ENCODE measurements at regions not wholly inside any gene's neighbourhood (a gene's known extent, or its start where the extent isn't known, plus 50 kb on each side); places are given as distances from the start of the nearest gene placed in this dataset.
"Not testable (repeated sequence)": the region's sequence is repeated elsewhere in the genome, so short reads cannot be mapped to it uniquely, and the experiment has no call there.

DNA sequence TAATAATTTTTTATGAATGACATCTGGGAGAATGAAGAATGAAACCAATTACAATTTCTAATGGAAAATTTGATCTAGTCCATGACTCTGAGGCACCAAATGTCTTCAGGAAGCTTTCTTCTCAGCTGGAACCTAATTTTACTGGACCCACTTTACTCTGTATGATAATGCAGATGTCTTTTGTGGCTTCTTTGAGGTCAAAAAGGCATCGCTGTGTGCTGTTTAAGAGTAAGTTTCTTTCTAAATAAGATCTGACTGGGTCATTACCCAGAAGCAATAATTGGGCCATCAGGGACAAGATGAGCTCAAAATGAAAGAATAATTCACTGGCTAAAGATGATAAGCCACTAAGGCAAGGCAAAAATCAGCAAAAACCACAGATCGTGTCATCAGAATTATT, 633.4 kb downstream of the PSAT1 start:
- no peak for DNase-seq

DNA sequence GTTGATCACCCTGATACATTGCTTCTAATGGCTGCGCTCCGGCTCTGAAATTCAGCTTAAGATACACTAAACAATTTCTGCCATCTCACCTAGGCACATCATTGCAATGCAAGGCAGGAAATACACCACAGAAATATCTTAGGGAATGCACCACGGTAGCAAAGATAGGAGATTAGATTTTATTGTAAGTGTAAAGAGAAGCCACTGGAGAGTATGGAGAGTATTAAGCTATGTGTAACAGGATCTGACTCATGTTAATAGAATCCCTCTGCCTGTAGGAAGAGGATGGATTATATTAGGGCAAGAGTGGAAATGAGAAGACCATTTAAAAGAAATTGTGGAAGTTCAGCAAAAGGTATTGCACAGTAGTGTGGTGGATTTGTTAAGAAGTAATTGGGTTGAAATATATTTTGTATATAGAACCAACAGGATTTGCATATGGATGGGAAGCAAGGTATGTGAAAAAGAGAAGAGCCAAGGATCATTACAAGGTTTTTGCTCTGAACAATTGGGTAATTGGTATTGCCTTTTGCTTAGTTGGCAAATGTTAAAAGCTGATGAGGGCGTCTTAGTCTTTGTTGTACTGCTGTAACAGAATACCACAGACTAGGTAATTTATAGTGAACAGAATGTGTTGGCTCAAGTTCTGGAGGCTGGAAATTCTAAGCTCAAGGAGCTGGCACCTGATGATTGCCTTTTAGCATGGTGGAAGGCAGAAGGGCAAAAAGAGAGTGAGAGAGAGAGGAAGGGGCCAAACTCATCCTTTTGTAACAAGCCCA, 636.1 kb downstream of the PSAT1 start:
- DNase-seq = no peak

- DNase-seq = no peak
These were observed 636.9 kb upstream of the TLE4 start for GRCh38 chr9:78934880-78935279.

- DNase-seq = no peak
These were observed 632.9 kb upstream of the TLE4 start for GRCh38 chr9:78938821-78939220.

- no peak for DNase-seq
These were observed 632.3 kb upstream of the TLE4 start for GRCh38 chr9:78939311-78940065.

GRCh38 chr9:78940121-78940855, 631.5 kb upstream of the TLE4 start:
- no peak for DNase-seq

GRCh38 chr9:78954286-78954685, 617.5 kb upstream of the TLE4 start:
- no peak for DNase-seq

DNA sequence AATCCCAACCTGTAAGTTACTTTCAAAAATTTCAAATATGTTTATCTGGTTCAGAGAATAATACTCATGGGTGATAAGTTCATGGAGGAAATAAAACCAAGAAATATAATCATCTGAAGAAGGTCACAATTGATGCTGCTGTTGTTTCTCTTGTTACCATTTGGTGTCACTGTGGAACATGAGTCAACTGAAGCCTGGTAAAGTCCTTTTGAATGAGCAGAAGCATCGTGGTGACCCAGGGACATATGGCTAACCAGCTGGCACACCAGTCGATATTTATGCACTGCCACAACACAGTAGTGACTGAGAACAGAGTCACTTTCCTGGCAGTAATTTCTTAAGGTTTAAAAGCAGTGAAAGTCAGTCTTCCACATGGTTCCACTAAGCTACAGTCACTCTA, 612.9 kb upstream of the TLE4 start:
- no peak for DNase-seq

DNA sequence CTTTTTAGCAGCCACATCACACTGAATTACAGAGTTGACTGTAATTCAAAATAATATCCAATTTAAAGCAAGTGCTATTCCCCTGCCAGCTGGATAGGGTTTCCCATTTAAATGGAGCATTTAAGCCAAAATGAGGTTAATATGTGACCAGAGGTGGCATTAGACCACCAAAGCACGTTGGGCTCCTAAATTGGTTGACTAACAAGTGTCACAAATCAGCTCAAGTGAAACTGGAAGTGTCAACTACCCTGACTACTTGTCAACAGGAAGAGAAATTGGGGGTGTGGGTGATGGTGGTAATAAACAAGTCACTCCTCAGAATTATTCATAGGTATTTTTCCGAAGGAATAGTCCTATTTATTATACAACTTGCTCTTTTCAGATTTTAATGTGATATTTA, 609.6 kb upstream of the TLE4 start:
- no peak for DNase-seq

DNA sequence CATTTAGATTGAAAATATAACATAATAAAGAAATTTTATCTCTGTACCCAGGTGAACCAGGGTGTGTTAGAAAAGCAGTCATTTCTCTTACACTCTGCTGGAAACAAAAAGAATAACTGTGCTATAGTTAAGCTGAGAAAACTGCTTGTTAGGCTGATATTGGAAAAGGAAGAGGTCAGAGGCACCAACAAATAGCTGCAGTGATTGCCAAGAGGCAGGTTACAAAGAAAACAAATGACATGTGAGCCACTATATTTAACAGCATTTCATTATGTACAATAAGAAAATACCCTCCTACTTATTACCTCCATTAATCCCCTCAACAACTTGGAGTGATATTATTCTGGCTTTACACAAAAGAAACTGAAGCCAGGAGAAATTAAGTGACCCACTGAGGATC, 607.9 kb upstream of the TLE4 start:
- DNase-seq = no peak

DNA sequence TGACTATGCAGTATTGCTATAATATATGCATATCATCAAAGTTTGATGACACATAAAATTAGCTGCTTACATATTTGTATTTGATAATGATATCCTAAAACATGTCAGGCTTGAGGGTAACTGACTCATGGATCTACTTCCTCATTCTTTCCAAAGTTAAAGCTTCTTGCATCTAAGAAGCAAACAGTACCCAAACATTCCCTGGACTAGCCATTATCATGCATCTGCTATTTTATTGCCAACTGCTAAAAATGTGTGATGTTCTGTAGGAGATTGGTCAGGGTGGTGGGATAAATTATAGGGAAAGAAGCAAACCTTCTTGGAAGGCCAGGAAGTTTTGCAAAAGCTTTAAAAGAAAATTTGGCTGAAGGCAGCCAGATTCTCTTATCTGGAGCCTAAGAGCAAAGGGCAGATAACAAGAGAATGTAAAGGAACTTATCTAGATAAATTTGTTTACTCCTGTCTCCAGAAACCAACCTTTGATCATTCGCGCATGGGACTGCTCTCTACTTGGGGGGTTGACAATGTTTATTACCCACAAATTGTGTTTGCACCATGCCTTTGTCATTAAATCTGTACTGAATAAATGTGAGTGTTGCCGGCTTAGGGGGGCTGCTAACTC, 604.1 kb upstream of the TLE4 start:
- DNase-seq = no peak

DNA sequence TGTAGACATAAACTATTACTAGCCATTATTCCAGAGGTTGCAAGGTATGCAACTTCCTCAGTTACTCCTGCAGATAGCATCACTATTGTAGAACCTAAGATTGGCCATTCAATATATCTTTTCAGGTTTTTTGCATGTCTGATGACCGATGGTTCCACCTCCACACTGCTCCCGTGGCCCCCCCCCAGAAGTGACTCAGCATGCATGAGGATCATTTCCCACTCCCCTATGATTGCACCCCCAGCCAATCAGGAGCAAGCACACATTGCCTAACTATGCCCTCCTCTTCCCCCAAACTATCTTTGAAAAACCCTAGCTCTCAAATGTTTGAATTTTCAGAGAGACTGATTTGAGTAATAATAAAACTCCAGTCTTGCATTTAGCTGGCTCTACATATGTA, 601.4 kb upstream of the TLE4 start:
- no peak for DNase-seq

DNA sequence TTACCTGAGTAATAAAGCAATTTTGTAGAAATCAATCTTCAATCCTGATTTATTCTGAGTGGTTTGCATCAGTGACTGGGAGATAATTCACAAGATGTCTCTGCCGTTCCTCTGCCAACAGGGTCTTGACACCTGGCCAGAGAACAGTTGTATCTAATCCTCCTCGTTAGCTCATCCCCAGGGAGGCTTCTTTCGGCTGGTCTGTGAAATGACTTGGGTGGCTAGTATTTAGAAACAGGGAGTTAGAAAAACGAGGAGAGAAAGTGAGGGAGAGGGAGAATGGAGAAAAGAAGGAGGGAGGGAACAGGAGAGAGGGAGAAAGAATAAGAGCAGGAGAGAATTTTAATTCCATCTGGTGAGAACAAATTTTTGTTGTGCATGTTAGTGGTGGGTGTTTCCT, 600.2 kb upstream of the TLE4 start:
- DNase-seq = no peak

DNA sequence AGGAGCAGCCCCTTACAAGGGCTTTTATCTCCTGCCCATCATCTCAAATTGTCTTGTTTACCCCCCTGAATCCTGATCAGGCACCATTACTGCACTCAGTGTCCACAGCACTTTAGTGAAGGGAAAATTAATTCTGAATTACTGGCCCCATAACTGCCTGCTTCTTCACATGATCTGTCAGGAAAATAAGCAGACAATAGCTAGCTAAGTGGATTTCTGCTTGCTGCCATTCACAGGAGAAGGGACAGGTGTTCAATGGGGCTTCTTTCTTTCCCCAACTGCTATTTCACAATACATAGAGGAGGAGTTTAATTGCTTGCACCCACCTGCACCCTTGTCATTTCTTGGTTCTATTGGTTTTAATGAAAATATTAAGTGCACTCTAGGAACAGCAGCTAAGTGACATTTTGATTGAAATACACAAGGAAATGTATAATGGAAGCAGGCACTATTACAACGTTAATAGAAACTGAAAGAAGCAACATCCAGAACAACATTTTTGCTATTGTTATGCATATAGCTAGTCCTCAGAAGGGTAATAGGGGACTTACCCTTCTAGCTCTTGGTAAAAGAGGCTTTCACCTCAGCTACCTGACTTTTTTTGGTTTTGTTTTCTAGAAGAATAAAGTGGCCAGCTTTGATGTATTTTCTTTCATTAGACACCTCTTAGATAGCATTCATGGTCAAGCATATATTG, 599.3 kb upstream of the TLE4 start:
- no peak for DNase-seq

GRCh38 chr9:78973907-78974306, 597.9 kb upstream of the TLE4 start:
- DNase-seq = no peak

DNA sequence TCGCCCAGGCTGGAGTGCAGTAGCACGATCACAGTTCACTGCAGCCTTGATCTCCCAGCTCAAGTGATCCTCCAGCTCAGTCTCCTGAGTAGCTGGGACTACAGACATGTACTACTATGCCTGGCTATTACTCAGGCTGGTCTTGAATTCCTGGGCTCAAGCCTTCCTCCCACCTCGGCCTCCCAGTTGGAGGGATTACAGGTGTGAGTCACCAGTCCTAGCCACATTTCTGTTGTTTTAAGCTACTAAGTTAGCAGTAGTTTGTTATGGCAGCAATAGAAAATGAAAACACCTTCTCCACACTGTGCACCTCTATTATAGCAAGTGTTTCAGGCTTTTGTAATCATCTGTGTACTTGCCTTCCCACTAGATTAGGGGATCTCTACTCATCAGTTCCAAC, 588.9 kb upstream of the TLE4 start:
- no peak for DNase-seq

GRCh38 chr9:78985084-78985738, 586.6 kb upstream of the TLE4 start:
- no peak for DNase-seq

GRCh38 chr9:78986446-78986845, 585.3 kb upstream of the TLE4 start:
- no peak for DNase-seq

- DNase-seq = no peak
These were observed 582.6 kb upstream of the TLE4 start for GRCh38 chr9:78989031-78989658.

- no peak for DNase-seq
These were observed 577.3 kb upstream of the TLE4 start for GRCh38 chr9:78994471-78994870.

DNA sequence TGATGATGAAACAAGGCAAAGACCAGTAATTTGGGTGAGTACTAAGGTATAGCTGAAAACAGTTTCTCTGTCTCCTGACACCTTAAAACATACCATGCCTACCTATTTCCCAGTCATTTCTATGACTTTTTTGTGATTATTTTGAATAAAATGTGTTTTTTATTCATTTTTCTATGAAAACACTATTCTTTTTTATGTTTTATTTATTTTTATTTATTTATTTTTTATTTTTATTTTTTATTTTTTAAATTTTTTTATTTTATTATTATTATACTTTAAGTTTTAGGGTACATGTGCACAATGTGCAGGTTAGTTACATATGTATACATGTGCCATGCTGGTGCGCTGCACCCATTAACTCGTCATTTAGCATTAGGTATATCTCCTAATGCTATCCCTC, 576.8 kb upstream of the TLE4 start:
- not testable (repeated sequence) for DNase-seq

DNA sequence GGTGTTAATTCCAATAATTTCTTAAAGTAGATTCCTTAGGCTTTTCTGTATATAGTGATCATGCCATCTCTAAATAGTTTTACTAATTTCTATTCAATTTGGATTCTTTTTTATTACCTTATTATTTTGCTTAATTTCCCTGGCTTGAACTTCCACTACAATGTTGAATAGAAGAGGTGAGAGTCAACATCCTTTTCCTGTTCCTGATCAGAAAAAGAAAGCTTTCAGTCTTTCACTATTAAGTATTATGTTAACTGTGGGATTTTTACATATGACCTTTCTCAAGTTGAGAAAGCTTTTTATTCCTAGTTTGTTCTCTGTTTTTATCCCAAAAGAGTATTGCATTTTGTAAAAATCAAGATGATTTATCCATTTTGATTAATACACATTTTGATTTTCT, 574.5 kb upstream of the TLE4 start:
- no peak for DNase-seq
